ENCODE measurements at regions not wholly inside any gene's neighbourhood (a gene's known extent, or its start where the extent isn't known, plus 50 kb on each side); places are given as distances from the start of the nearest gene placed in this dataset.
"Not testable (repeated sequence)": the region's sequence is repeated elsewhere in the genome, so short reads cannot be mapped to it uniquely, and the experiment has no call there.

- TF ChIP-seq POLR2A (IDR thresholded peaks at IDR 0.05; ENCODE audit: low read length) = no peak
- no peak for TF ChIP-seq GATA1 (IDR thresholded peaks at IDR 0.05; ENCODE audit: low read depth, low read length)
- no peak for DNase-seq
These were observed 53.7 kb upstream of the SMIM15 start for GRCh38 chr5:61215996-61216395.

- TF ChIP-seq POLR2A (IDR thresholded peaks at IDR 0.05; ENCODE audit: low read length) (no peak), GATA1 (IDR thresholded peaks at IDR 0.05; ENCODE audit: low read depth, low read length) (no peak)
- DNase-seq = no peak
These were observed 54.5 kb upstream of the SMIM15 start for GRCh38 chr5:61216741-61217140.

- TF ChIP-seq GATA1 (IDR thresholded peaks at IDR 0.05; ENCODE audit: low read depth, low read length) (no peak), POLR2A (IDR thresholded peaks at IDR 0.05; ENCODE audit: low read length) (no peak)
- no peak for DNase-seq
These were observed 54.9 kb upstream of the SMIM15 start for GRCh38 chr5:61217214-61217613.

GRCh38 chr5:61228229-61228628, 66.0 kb upstream of the SMIM15 start:
- DNase-seq = peak; percentile 18 to 24
- TF ChIP-seq GATA1 (IDR thresholded peaks at IDR 0.05; ENCODE audit: low read depth, low read length) = no peak
- no peak for TF ChIP-seq POLR2A (IDR thresholded peaks at IDR 0.05; ENCODE audit: low read length)

GRCh38 chr5:61228691-61229280, 66.5 kb upstream of the SMIM15 start:
- no peak for TF ChIP-seq POLR2A (IDR thresholded peaks at IDR 0.05; ENCODE audit: low read length)
- TF ChIP-seq GATA1 (IDR thresholded peaks at IDR 0.05; ENCODE audit: low read depth, low read length) = no peak
- DNase-seq = no peak

- TF ChIP-seq POLR2A (IDR thresholded peaks at IDR 0.05; ENCODE audit: low read length) = no peak
- no peak for DNase-seq
These were observed 67.1 kb upstream of the SMIM15 start for GRCh38 chr5:61229416-61229815.

GRCh38 chr5:61230492-61230891, 68.2 kb upstream of the SMIM15 start:
- no peak for DNase-seq
- TF ChIP-seq POLR2A (IDR thresholded peaks at IDR 0.05; ENCODE audit: low read length) = no peak
- TF ChIP-seq GATA1 (IDR thresholded peaks at IDR 0.05; ENCODE audit: low read depth, low read length) = no peak

GRCh38 chr5:61231813-61232212, 69.5 kb upstream of the SMIM15 start:
- no peak for TF ChIP-seq POLR2A (IDR thresholded peaks at IDR 0.05; ENCODE audit: low read length)
- no peak for TF ChIP-seq GATA1 (IDR thresholded peaks at IDR 0.05; ENCODE audit: low read depth, low read length)

GRCh38 chr5:61232490-61233050, 70.3 kb upstream of the SMIM15 start:
- DNase-seq = no peak
- TF ChIP-seq GATA1 (IDR thresholded peaks at IDR 0.05; ENCODE audit: low read depth, low read length) = no peak
- TF ChIP-seq POLR2A (IDR thresholded peaks at IDR 0.05; ENCODE audit: low read length) = no peak

More at GRCh38 chr5:61231813-61232212, 69.5 kb upstream of the SMIM15 start:
- DNase-seq = no peak

- TF ChIP-seq GATA1 (IDR thresholded peaks at IDR 0.05; ENCODE audit: low read depth, low read length) = no peak
- TF ChIP-seq POLR2A (IDR thresholded peaks at IDR 0.05; ENCODE audit: low read length) = no peak
- DNase-seq = no peak
These were observed 71.8 kb upstream of the SMIM15 start for GRCh38 chr5:61234019-61234418.

GRCh38 chr5:61236715-61237114, 74.4 kb upstream of the SMIM15 start:
- not testable (repeated sequence) for DNase-seq

- no peak for DNase-seq
- TF ChIP-seq POLR2A (IDR thresholded peaks at IDR 0.05; ENCODE audit: low read length) (no peak), GATA1 (IDR thresholded peaks at IDR 0.05; ENCODE audit: low read depth, low read length) (no peak)
These were observed 83.2 kb upstream of the SMIM15 start for GRCh38 chr5:61245486-61245885.

GRCh38 chr5:61245936-61246335, 83.7 kb upstream of the SMIM15 start:
- TF ChIP-seq GATA1 (IDR thresholded peaks at IDR 0.05; ENCODE audit: low read depth, low read length) (no peak), POLR2A (IDR thresholded peaks at IDR 0.05; ENCODE audit: low read length) (no peak)
- DNase-seq = no peak

GRCh38 chr5:61246768-61247307, 84.6 kb upstream of the SMIM15 start:
- no peak for DNase-seq
- TF ChIP-seq GATA1 (IDR thresholded peaks at IDR 0.05; ENCODE audit: low read depth, low read length) (no peak), POLR2A (IDR thresholded peaks at IDR 0.05; ENCODE audit: low read length) (no peak)

- no peak for DNase-seq
- TF ChIP-seq POLR2A (IDR thresholded peaks at IDR 0.05; ENCODE audit: low read length) (no peak), GATA1 (IDR thresholded peaks at IDR 0.05; ENCODE audit: low read depth, low read length) (no peak)
These were observed 80.0 kb upstream of the ZSWIM6 start for GRCh38 chr5:61251874-61252642.

All from erythroblast (primary cell).